H1 (cell line): ENCODE measurements at regions not wholly inside any gene's neighbourhood (a gene's known extent, or its start where the extent isn't known, plus 50 kb on each side); places are given as distances from the start of the nearest gene placed in this dataset.

Source experiments
- CTCF ChIA-PET: fragments of 300-600 bp; sonication (Branson Sonifier 250); formaldehyde crosslinking; loops from one replicate; lab custom pipeline; 2021; ENCODE audit not compliant: partially characterized antibody; lab: Charles Lee
- POLR2A ChIA-PET: fragments of 300-600 bp; sonication (Branson Sonifier 250); formaldehyde crosslinking; loops from one replicate; lab custom pipeline; 2021; ENCODE audit warnings: inconsistent platforms; ENCODE audit not compliant: partially characterized antibody; lab: Charles Lee
- DNase-seq, 2 experiments: peaks; one replicate each; pipeline versions ENCODE4 v3.0.0 to v3.0.0-alpha.2; 2010 to 2022; ENCODE audit warnings: low spot score in 2 of 2, low read depth in 1 of 2, mixed read lengths in 1 of 2
- FAIRE-seq: peaks from 2 replicates; lab custom pipeline; 2011; peaks lifted over from hg19 to GRCh38; lab: Jason Lieb, UNC
- H2AFZ ChIP-seq: 2 replicates; pipeline ENCODE4 v1.8.1; 2012; ENCODE audit warnings: low read length, inconsistent platforms
- H2AK5ac ChIP-seq: 2 replicates; pipeline ENCODE4 v1.6.1; 2013; ENCODE audit warnings: low read depth, low read length
- H2BK120ac ChIP-seq: replicated peaks from 2 replicates; pipeline ENCODE3; 2013; ENCODE audit warnings: low read depth, low read length, inconsistent platforms
- H2BK12ac ChIP-seq: 2 replicates; pipeline ENCODE4 v1.6.1; 2013; ENCODE audit warnings: low read depth, low read length
- H2BK15ac ChIP-seq: 2 replicates; pipeline ENCODE4 v1.6.1; 2013; ENCODE audit warnings: low read length
- H2BK20ac ChIP-seq: 2 replicates; pipeline ENCODE4 v1.6.1; 2013; ENCODE audit warnings: low read length
- H2BK5ac ChIP-seq: 2 replicates; pipeline ENCODE4 v1.6.1; 2013; ENCODE audit warnings: low read depth, low read length
- H3K14ac ChIP-seq: 2 replicates; pipeline ENCODE4 v1.6.1; 2013; ENCODE audit warnings: inconsistent platforms; ENCODE audit not compliant: insufficient read length
- H3K18ac ChIP-seq: 2 replicates; pipeline ENCODE4 v1.6.1; 2013; ENCODE audit warnings: low read length; ENCODE audit errors: extremely low read depth
- H3K23ac ChIP-seq: 2 replicates; pipeline ENCODE4 v1.6.1; 2013; ENCODE audit warnings: inconsistent platforms; ENCODE audit not compliant: insufficient read length
- H3K23me2 ChIP-seq: 2 replicates; pipeline ENCODE4 v1.6.1; 2013; ENCODE audit warnings: low read depth, low read length
- H3K27ac ChIP-seq: 2 replicates; pipeline ENCODE4 v1.6.1; 2011; ENCODE audit warnings: low read depth, low read length, inconsistent platforms
- H3K27me3 ChIP-seq, 4 experiments: replicated peaks in 1 of 4; 1 replicate in 1 of 4; 2 replicates in 3 of 4; pipeline versions ENCODE4 v1.6.1 to v1.8.1; 2011 to 2013; ENCODE audit warnings: low read length in 3 of 4, mild to moderate bottlenecking in 3 of 4, inconsistent platforms in 2 of 4, mixed read lengths in 2 of 4, moderate library complexity in 1 of 4; ENCODE audit not compliant: control insufficient read depth in 3 of 4, insufficient read depth in 3 of 4; ENCODE audit errors: extremely low read depth in 1 of 4
- H3K36me3 ChIP-seq, 4 experiments: 2 replicates each; pipeline versions ENCODE4 v1.6.1 to v1.8.1; 2011 to 2013; ENCODE audit warnings: mild to moderate bottlenecking in 4 of 4, low read length in 3 of 4, moderate library complexity in 2 of 4, control low read depth in 1 of 4, inconsistent platforms in 1 of 4; ENCODE audit not compliant: insufficient read depth in 4 of 4, control insufficient read depth in 2 of 4
- H3K4ac ChIP-seq: replicated peaks from 2 replicates; pipeline ENCODE3; 2013; ENCODE audit warnings: low read length, low read depth, mixed read lengths, inconsistent platforms; ENCODE audit not compliant: insufficient read length
- H3K4me1 ChIP-seq, 4 experiments: replicated peaks in 1 of 4; 1 replicate in 1 of 4; 2 replicates in 3 of 4; pipeline versions ENCODE4 v1.6.1 to v1.8.1; 2011 to 2013; ENCODE audit warnings: low read length in 3 of 4, inconsistent platforms in 2 of 4, mixed read lengths in 1 of 4; ENCODE audit not compliant: insufficient read depth in 4 of 4, control insufficient read depth in 3 of 4
- H3K4me2 ChIP-seq, 2 experiments: 2 replicates each; pipeline versions ENCODE4 v1.6.1 to v1.8.1; 2011 to 2013; ENCODE audit warnings: low read depth in 2 of 2, low read length in 2 of 2, control low read depth in 1 of 2, inconsistent platforms in 1 of 2, mild to moderate bottlenecking in 1 of 2; ENCODE audit not compliant: insufficient read depth in 1 of 2
- H3K4me3 ChIP-seq, 4 experiments: fragments of 200-600, 300-600 bp in 1 of 4; sonication (generic), shearing (Covaris generic), sonication (Bioruptor Twin) in 1 of 4; 2 replicates each; pipeline versions ENCODE4 v1.5.1 to v1.8.1; 2011 to 2016; ENCODE audit warnings: low read length in 4 of 4, low read depth in 3 of 4, control low read depth in 2 of 4, inconsistent platforms in 2 of 4, mild to moderate bottlenecking in 2 of 4, mixed read lengths in 1 of 4, moderate library complexity in 1 of 4; ENCODE audit not compliant: insufficient read depth in 2 of 4; ENCODE audit errors: extremely low read depth in 1 of 4
- H3K56ac ChIP-seq: replicated peaks from 2 replicates; pipeline ENCODE3; 2013; ENCODE audit warnings: low read depth, mild to moderate bottlenecking, mixed read lengths, low read length, inconsistent platforms; ENCODE audit not compliant: insufficient read length
- H3K79me1 ChIP-seq: 2 replicates; pipeline ENCODE4 v1.6.1; 2013; ENCODE audit warnings: low read depth, low read length, control low read depth
- H3K79me2 ChIP-seq, 2 experiments: 2 replicates each; pipeline versions ENCODE4 v1.6.1 to v1.8.1; 2012 to 2013; ENCODE audit warnings: low read length in 2 of 2, mild to moderate bottlenecking in 2 of 2, inconsistent platforms in 1 of 2; ENCODE audit not compliant: insufficient read depth in 2 of 2, control insufficient read depth in 1 of 2
- H3K9ac ChIP-seq, 4 experiments: replicated peaks in 1 of 4; 1 replicate in 1 of 4; 2 replicates in 3 of 4; pipeline versions ENCODE4 v1.6.1 to v1.8.1; 2011 to 2013; ENCODE audit warnings: low read depth in 3 of 4, low read length in 3 of 4, control low read depth in 2 of 4, mild to moderate bottlenecking in 2 of 4, moderate library complexity in 2 of 4, inconsistent platforms in 1 of 4; ENCODE audit errors: extremely low read depth in 1 of 4
- H3K9me3 ChIP-seq, 2 experiments: 2 replicates each; pipeline versions ENCODE4 v1.6.1 to v1.8.1; 2012 to 2013; ENCODE audit warnings: mild to moderate bottlenecking in 2 of 2, moderate library complexity in 2 of 2, control low read depth in 1 of 2, inconsistent platforms in 1 of 2, low read depth in 1 of 2, low read length in 1 of 2, mixed read lengths in 1 of 2; ENCODE audit not compliant: insufficient read depth in 2 of 2
- H4K20me1 ChIP-seq, 2 experiments: replicated peaks in 1 of 2; 2 replicates each; pipeline versions ENCODE3 to v1.8.1; 2011 to 2013; ENCODE audit warnings: inconsistent platforms in 2 of 2, low read length in 2 of 2, mild to moderate bottlenecking in 1 of 2; ENCODE audit not compliant: insufficient read depth in 2 of 2, control insufficient read depth in 1 of 2
- H4K5ac ChIP-seq: 2 replicates; pipeline ENCODE4 v1.6.1; 2013; ENCODE audit warnings: low read length, low read depth, mixed read lengths, inconsistent platforms; ENCODE audit not compliant: insufficient read length
- H4K8ac ChIP-seq: 2 replicates; pipeline ENCODE4 v1.8.0; 2013; ENCODE audit warnings: mild to moderate bottlenecking, moderate library complexity, low read length, inconsistent platforms; ENCODE audit not compliant: insufficient read depth; ENCODE audit errors: extremely low read depth
- H4K91ac ChIP-seq: replicated peaks from 2 replicates; pipeline ENCODE3; 2013; ENCODE audit warnings: low read length, mixed read lengths, inconsistent platforms; ENCODE audit not compliant: insufficient read length
- CBX8 ChIP-seq: fragments of 300-800, 300-1000 bp; sonication (generic); IDR thresholded peaks from 2 replicates; pipeline ENCODE4 v1.7.1; 2016; ENCODE audit warnings: low read depth, low read length, borderline replicate concordance
- KDM5A ChIP-seq: fragments of 200-600 bp; IDR thresholded peaks from 2 replicates; pipeline ENCODE4 v1.7.1; 2012; ENCODE audit warnings: mild to moderate bottlenecking, low read length, inconsistent platforms, mixed read lengths
- PHF8 ChIP-seq: fragments of 200-600 bp; sonication (generic); conservative IDR thresholded peaks from 2 replicates; pipeline ENCODE4 v1.7.1; 2012; ENCODE audit warnings: low read depth, mild to moderate bottlenecking, inconsistent platforms, low read length, moderate library complexity
- WGBS, 2 experiments: shearing (Covaris generic) in 1 of 2; methylation state at CpG; one replicate each; pipeline versions ENCODE4 v1.1.6 to v1.1.7; 2013 to 2015; ENCODE audit warnings: low lambda C conversion rate in 2 of 2, mixed read lengths in 2 of 2, inconsistent platforms in 1 of 2, low coverage in 1 of 2, missing lambda C conversion rate in 1 of 2; ENCODE audit not compliant: insufficient replicate concordance in 2 of 2, insufficient coverage in 1 of 2, insufficient read length in 1 of 2; ENCODE audit errors: extremely low coverage in 1 of 2, missing lambda C conversion rate in 1 of 2; 5-methylcytosine and 5-hydroxymethylcytosine counted together

DNA sequence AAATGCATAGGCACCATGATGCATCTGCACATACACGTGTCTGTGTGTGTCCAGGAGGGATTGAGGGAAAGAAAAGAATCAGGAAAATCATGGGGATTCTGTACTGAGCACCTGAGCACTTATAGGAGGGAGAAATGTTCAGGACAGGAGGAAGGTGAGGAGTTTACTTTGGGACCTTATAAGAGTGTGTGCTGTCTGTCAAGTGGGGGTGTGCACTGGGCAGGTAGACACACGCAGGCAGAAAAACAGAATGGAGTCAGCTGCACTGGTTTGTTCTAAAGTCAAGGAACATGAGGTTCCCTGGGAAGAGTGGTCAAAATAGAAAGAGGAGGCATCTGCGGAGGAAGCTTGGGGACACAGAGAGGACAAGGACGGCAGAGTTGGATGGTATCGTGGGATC, 92.2 kb upstream of the KCTD1 start:
- Histone ChIP-seq H3K23me2 (0 out of 2 replicates have a peak, but pooled peaks cover 1% of the 10 kb centered on the region), H3K79me2 (no peaks in the 10 kb centered on the region), H3K79me1 (no peaks in the 10 kb centered on the region), H3K27ac (no peak overlapping the region), H4K8ac (no peak overlapping the region), H3K56ac (no peak overlapping the region), H3K9ac (no peak overlapping the region), H4K5ac (no peak overlapping the region), H2BK15ac (no peak overlapping the region), H2BK12ac (no peak overlapping the region), H3K4me2 (no peak overlapping the region), H3K4ac (no peak overlapping the region), H3K4me3 (no peak overlapping the region), H2BK20ac (no peak overlapping the region), H3K18ac (no peak overlapping the region), H3K9me3 (no peaks in the 10 kb centered on the region), H4K91ac (no peak overlapping the region), H3K36me3 (no peaks in the 10 kb centered on the region), H3K14ac (no peak overlapping the region), H3K4me1 (no peaks in the 10 kb centered on the region), H3K23ac (no peak overlapping the region), H2BK120ac (no peak overlapping the region), H2BK5ac (no peak overlapping the region), H3K27me3 (no peaks in the 10 kb centered on the region; a peak in 2 of 7 replicates)
- POLR2A ChIA-PET: interaction anchor here (1.1 kb wide), 1 partner anchor 16 kb away, joined by 3 read pairs; no protein-coding TSS in a partner anchor
- no peak for DNase-seq
- FAIRE-seq: no peak
- TF ChIP-seq KDM5A (no peak), CBX8 (no peak), PHF8 (no peak)
- TF ChIP-seq, all 59 proteins: peak for 0
- peak overlapping the region; percentile 65; the same call in 1 of the 2 replicates for H2AK5ac ChIP-seq
- CTCF ChIA-PET: interaction anchor here (0.9 to 1.0 kb wide), 2 partner anchors 21 to 137 kb away, joined by 3 read pairs; no protein-coding TSS in a partner anchor
- 90% methylated on average over 5 of the region's 5 CpGs; no CpG with 5 or more reads in 1 of the 2 experiments for WGBS, 2 experiments
- H4K20me1 ChIP-seq: peaks cover 0 to 1% of the 10 kb centered on the region in 2 experiments
- H2AFZ ChIP-seq: no peak overlapping the region
